Psoas muscle (tissue), 7 donors: ENCODE measurements at regions not wholly inside any gene's neighbourhood (a gene's known extent, or its start where the extent isn't known, plus 50 kb on each side); places are given as distances from the start of the nearest gene placed in this dataset.

Experiments used
- ATAC-seq, 4 donors: fragments of 200-7000 bp; cut with Tn5 transposase; one replicate each; pipeline ENCODE4 v1.9.1; 2020; ENCODE audit warnings: moderate library complexity in 3 of 4, mild to moderate bottlenecking in 2 of 4
- DNase-seq, 2 donors: peaks; one replicate each; pipeline ENCODE4 v3.0.0-alpha.2; 2020
- H3K27ac ChIP-seq: fragments of 200-600 bp; one replicate; pipeline ENCODE4 v1.8.0; 2022
- H3K27me3 ChIP-seq, 3 donors: fragments of 200-600 bp in 1 of 3; one replicate each; pipeline versions ENCODE4 v1.6.1 to v1.8.0; 2013 to 2022; ENCODE audit warnings: low read length in 2 of 3, mild to moderate bottlenecking in 2 of 3, moderate library complexity in 1 of 3; ENCODE audit not compliant: insufficient read depth in 3 of 3
- H3K36me3 ChIP-seq, 2 donors: fragments of 200-600 bp in 1 of 2; one replicate each; pipeline versions ENCODE4 v1.6.1 to v1.8.0; 2013 to 2022; ENCODE audit warnings: low read depth in 1 of 2, mild to moderate bottlenecking in 1 of 2, moderate library complexity in 1 of 2; ENCODE audit not compliant: insufficient read depth in 1 of 2
- H3K4me1 ChIP-seq: fragments of 200-600 bp; one replicate; pipeline ENCODE4 v1.8.0; 2022
- H3K4me3 ChIP-seq: fragments of 200-600 bp; one replicate; pipeline ENCODE4 v1.8.0; 2022; ENCODE audit warnings: mild to moderate bottlenecking
- H3K9me3 ChIP-seq: fragments of 200-600 bp; one replicate; pipeline ENCODE4 v1.8.0; 2022
- WGBS, 3 donors: extraction: QIAGEN DNeasy Blood & Tissue Kit; methylation state at CpG; one replicate each; pipeline versions ENCODE4 v1.1.6 to v1.1.7; 2013; 5-methylcytosine and 5-hydroxymethylcytosine counted together
- intact Hi-C, 2 donors: fragments of 100-400 bp; cut with DNase I; formaldehyde crosslinking; loops; one replicate each; pipeline versions ENCODE4 v1.11.0 to v1.14.2; 2022
- TF ChIP-seq, protein P1 (sequence below): fragments of 200-600 bp; IDR thresholded peaks from one replicate; pipeline ENCODE4 v1.8.0; 2022; ENCODE audit warnings: antibody characterized with exemption
- donor health status: healthy with polysubstance abuse.
- donor health status: DM: no; HTN: no; CAD: no; lungs with moderate emphysema.
- donor health status: Bipolar disorder and iron deficiency.
- donor health status: healthy.
- donor health status: DM: yes; HTN: yes; CAD: no.
- donor health status: DM: no; HTN: no; CAD: no.
- donor health status: DM: yes; HTN: yes; CAD: no.

DNA sequence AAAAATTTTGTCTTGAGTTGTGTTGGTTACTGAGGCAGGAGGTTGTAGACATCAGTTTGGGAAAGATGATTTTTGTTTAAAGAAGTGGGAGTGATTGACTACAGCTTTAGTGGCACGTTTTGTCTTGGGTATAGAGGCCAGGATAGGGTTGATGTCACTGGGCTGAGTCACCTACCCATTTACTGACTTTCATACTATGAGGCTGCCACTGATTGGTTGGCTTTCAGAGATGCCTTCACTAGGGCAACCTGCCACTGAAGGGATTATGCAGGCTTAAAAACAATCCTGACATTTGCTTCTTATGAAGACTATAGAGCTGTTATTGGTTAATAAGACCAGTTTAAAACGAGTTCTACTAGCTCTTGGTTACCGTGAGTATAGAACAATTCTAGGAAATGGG lies 479.1 kb downstream of the SOX11 start:
- no peaks in the 10 kb centered on the region for H3K27me3 ChIP-seq
- H3K4me1 ChIP-seq: no peaks in the 10 kb centered on the region
- H3K27ac ChIP-seq: no peak overlapping the region
- H3K9me3 ChIP-seq: no peaks in the 10 kb centered on the region
- TF ChIP-seq, protein P1, sequence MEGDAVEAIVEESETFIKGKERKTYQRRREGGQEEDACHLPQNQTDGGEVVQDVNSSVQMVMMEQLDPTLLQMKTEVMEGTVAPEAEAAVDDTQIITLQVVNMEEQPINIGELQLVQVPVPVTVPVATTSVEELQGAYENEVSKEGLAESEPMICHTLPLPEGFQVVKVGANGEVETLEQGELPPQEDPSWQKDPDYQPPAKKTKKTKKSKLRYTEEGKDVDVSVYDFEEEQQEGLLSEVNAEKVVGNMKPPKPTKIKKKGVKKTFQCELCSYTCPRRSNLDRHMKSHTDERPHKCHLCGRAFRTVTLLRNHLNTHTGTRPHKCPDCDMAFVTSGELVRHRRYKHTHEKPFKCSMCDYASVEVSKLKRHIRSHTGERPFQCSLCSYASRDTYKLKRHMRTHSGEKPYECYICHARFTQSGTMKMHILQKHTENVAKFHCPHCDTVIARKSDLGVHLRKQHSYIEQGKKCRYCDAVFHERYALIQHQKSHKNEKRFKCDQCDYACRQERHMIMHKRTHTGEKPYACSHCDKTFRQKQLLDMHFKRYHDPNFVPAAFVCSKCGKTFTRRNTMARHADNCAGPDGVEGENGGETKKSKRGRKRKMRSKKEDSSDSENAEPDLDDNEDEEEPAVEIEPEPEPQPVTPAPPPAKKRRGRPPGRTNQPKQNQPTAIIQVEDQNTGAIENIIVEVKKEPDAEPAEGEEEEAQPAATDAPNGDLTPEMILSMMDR: no peak
- H3K36me3 ChIP-seq: no peaks in the 10 kb centered on the region
- DNase-seq (no peak), ATAC-seq (no peak)
- H3K4me3 ChIP-seq: no peak overlapping the region
- intact Hi-C loops: no loop called here
- 49 to 54% (median 52%) methylated on average over 3 of the region's 3 CpGs for WGBS, 3 donors

DNA sequence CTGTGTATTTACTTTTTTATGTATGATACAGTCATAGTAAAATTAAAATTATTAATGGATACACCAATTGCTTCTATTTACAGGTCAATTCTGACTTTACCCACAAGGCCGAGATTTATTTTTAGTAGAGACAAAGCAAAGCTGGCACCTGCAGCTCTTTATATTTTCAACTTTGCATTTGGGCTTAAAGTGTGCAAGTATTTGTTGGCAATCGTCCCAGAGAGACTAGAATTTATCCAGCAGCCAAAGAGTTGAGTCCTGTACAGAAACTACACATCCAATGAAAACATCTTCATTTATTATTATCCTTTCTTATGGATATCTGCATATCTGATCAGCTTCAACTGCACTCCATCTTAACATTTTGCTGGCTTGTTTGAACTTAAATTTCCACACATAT lies 485.6 kb downstream of the SOX11 start:
- ATAC-seq: no peak
- DNase-seq: no peak
- 29 to 44% (median 34%) methylated on average over 2 of the region's 2 CpGs for WGBS, 3 donors

DNA sequence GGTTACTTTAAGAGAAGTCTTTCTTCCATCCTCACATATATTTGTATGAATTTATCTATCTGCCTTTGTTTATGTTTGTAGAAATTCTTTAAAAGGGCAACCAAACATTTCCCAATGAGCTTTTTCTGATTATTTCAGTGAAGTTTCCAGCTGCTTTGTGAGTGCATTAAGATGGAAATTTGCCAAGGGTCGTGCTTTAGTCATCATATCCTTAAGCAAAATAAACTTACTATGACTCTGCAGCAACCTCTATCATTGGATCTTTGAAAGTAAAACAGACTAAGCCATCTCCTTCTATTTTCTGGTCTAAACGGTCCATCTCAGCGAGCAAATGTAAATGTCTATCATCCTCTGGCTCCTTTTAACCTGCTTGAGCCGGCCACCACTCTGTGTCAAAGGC lies 489.3 kb downstream of the SOX11 start:
- Histone ChIP-seq H3K27ac (peak overlapping the region; percentile 4), H3K36me3 (no peaks in the 10 kb centered on the region), H3K27me3 (no peaks in the 10 kb centered on the region), H3K9me3 (no peaks in the 10 kb centered on the region), H3K4me3 (no peak overlapping the region), H3K4me1 (no peaks in the 10 kb centered on the region)
- no peak for ATAC-seq
- WGBS, 3 donors: 28 to 31% (median 30%) methylated on average over 4 of the region's 4 CpGs
- intact Hi-C loops: no loop called here
- no peak for DNase-seq
- TF ChIP-seq, protein P1: no peak

More for the DNA sequence above, 485.6 kb downstream of the SOX11 start:
- intact Hi-C loops: no loop called here
- Histone ChIP-seq H3K4me1 (no peaks in the 10 kb centered on the region), H3K27ac (no peak overlapping the region), H3K36me3 (no peaks in the 10 kb centered on the region), H3K4me3 (no peak overlapping the region), H3K27me3 (no peaks in the 10 kb centered on the region), H3K9me3 (no peaks in the 10 kb centered on the region)
- TF ChIP-seq, protein P1: no peak

DNA sequence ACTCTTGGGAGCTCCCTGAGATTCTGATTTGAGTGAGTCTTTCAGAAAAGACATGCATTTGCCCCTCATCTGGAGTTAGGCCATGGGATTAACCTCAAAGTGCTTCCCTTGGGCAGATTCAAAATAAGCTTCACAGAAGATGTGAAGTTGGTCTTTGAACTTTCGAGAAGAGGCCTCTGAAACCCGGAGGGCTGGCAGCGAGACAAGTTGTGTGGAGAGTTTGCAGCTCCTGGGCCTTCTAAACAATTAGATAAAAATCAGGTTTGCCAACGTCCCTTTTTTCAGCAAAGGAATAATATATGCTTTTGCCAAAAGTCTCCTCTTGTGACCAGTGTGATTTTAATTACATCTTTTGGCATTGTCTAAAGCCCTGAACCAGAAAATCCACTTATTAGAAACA lies 489.7 kb downstream of the SOX11 start:
- ATAC-seq (no peak), DNase-seq (no peak)
- intact Hi-C loops: no loop called here
- no peak overlapping the region for H3K4me3 ChIP-seq
- no peaks in the 10 kb centered on the region for H3K9me3 ChIP-seq
- WGBS, 3 donors: 24 to 41% (median 25%) methylated on average over 4 of the region's 4 CpGs
- no peaks in the 10 kb centered on the region for H3K4me1 ChIP-seq
- TF ChIP-seq, protein P1: no peak
- no peaks in the 10 kb centered on the region for H3K36me3 ChIP-seq
- peak overlapping the region; percentile 4 for H3K27ac ChIP-seq
- H3K27me3 ChIP-seq: no peaks in the 10 kb centered on the region

DNA sequence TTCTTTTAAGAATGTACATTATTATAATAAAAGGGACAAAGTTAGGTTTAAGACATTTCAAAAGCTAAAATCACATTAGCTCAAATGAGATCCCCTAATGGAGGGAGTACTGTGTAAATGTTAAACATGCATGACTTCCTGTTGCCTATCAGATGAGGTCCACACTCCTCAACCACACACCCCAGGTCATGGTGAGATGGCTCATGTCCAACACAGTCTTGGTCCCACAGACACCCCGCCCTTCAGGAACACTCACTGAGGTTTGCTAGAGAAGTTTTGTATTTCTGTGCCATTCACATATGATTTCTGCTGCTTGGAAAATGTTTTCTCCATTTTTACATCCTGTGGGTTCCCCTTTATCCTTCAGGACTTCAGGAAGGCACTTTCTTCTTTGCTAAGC lies 491.0 kb downstream of the SOX11 start:
- Histone ChIP-seq H3K9me3 (no peaks in the 10 kb centered on the region), H3K27ac (no peak overlapping the region), H3K4me3 (no peak overlapping the region), H3K4me1 (no peaks in the 10 kb centered on the region), H3K36me3 (no peaks in the 10 kb centered on the region), H3K27me3 (no peaks in the 10 kb centered on the region)
- no peak for DNase-seq
- no peak for ATAC-seq
- TF ChIP-seq, protein P1: no peak
- intact Hi-C loops: no loop called here
- 83 to 96% (median 93%) methylated on average over 1 of the region's 1 CpG for WGBS, 3 donors
